Transverse colon (tissue), 4 donors: ENCODE measurements at regions not wholly inside any gene's neighbourhood (a gene's known extent, or its start where the extent isn't known, plus 50 kb on each side); places are given as distances from the start of the nearest gene placed in this dataset.

Experiments
- DNase-seq: peaks from one replicate; pipeline ENCODE4 v3.0.0-alpha.2; 2019
- H3K27ac ChIP-seq, 4 donors: fragments of 200-600 bp; sonication (generic); 2 replicates each; pipeline ENCODE4 v1.5.1; 2016 to 2018; ENCODE audit warnings: inconsistent platforms in 4 of 4
- H3K27me3 ChIP-seq: fragments of 200-600 bp; sonication (generic); 2 replicates; pipeline ENCODE4 v1.5.1; 2017; ENCODE audit warnings: inconsistent platforms
- H3K36me3 ChIP-seq, 4 donors: fragments of 200-600 bp; sonication (generic); 2 replicates each; pipeline ENCODE4 v1.5.1; 2017 to 2019; ENCODE audit warnings: inconsistent platforms in 4 of 4
- H3K4me1 ChIP-seq, 4 donors: fragments of 200-600 bp; sonication (generic); 2 replicates each; pipeline ENCODE4 v1.5.1; 2017 to 2020; ENCODE audit warnings: inconsistent platforms in 4 of 4
- H3K4me3 ChIP-seq, 4 donors: fragments of 200-600 bp; sonication (generic); 1 replicate in 1 of 4; 2 replicates in 3 of 4; pipeline versions ENCODE4 v1.5.1 to v1.6.1; 2017 to 2019; ENCODE audit warnings: inconsistent platforms in 4 of 4
- H3K9me3 ChIP-seq, 2 donors: fragments of 200-600 bp; sonication (generic); 2 replicates each; pipeline ENCODE4 v1.5.1; 2017 to 2019; ENCODE audit warnings: inconsistent platforms in 2 of 2
- EP300 ChIP-seq: sonication (generic); formaldehyde crosslinking; IDR thresholded peaks from one replicate; pipeline ENCODE4 v1.6.1; 2017; ENCODE audit warnings: antibody characterized with exemption, low read depth
- POLR2A ChIP-seq: fragments of 450-650 bp; IDR thresholded peaks from one replicate; pipeline ENCODE4 v1.6.1; 2016; ENCODE audit warnings: antibody characterized with exemption, mild to moderate bottlenecking, moderate library complexity
- POLR2AphosphoS5 ChIP-seq, 3 donors: sonication (generic); formaldehyde crosslinking; IDR thresholded peaks; one replicate each; pipeline ENCODE4 v1.6.1; 2016; ENCODE audit warnings: antibody characterized with exemption in 3 of 3
- WGBS, 2 donors: methylation state at CpG; one replicate each; pipeline ENCODE4 v1.1.5; 2018; ENCODE audit warnings: low coverage in 1 of 2; 5-methylcytosine and 5-hydroxymethylcytosine counted together
- in situ Hi-C, 4 donors: fragments of 200-750 bp; cut with MboI; loops; one replicate each; pipeline versions ENCODE4 v1.15.0 to v1.15.1; 2017; ENCODE audit warnings: low sequenced_read_pairs in 3 of 4, low pct_ligation_motif_present in 1 of 4, low pct_unique_long_range_greater_than_20kb in 1 of 4
- intact Hi-C: fragments of 100-400 bp; cut with DNase I; formaldehyde crosslinking; loops from one replicate; pipeline ENCODE4 v1.15.1; 2023; ENCODE audit warnings: low total_unique reads
- TF ChIP-seq, protein P1 (sequence below), 5 experiments: fragments of 200-600 bp in 3 of 5; fragments of 450-650 bp in 2 of 5; sonication (generic) in 3 of 5; IDR thresholded peaks; 1 replicate in 2 of 5; 2 replicates in 3 of 5; pipeline ENCODE4 v1.5.1; 2016 to 2017; ENCODE audit warnings: antibody characterized with exemption in 5 of 5, inconsistent platforms in 3 of 5, mild to moderate bottlenecking in 2 of 5, moderate library complexity in 1 of 5

DNA sequence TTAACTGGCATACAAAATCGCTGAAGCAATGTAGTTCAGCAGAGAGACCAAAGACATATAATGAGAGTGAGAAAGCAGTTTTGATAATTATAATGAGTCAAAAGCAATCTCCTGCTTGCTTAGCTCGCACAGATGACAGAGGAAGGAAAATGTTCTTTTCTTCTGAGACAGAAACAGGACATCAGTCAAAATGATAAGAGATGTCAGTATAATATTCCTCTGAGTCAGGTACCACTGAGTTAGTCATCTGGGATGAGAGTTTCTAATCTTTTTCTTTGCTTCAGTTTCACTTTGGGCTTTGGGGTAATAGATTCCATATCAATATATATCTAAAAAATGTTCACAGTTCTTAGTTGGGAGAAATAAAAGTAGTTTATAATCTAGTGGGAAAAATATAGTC lies 387.2 kb downstream of the PCDH7 start:
- in situ Hi-C loops = no loop called here
- 50 to 81% methylated on average over 1 to 2 of the region's 2 CpGs for WGBS, 2 donors

DNA sequence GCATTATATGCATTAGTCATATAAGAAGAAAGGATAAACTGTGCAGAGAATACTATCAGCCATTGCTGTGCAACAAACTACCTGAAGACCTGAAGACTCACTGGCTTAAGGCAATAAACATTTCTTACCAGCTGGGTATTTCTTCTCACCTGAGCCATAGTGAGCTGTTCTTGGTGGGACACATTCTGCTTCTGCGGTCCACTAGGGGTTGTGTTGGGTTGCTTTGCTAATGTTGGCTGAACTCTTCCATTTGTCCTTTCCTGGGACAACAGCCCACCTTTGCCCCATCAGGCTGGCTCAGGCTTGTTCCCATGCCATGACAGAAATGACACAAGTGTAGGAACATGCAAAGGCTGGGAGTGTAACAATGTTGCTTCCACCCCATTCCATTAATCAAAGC lies 388.6 kb downstream of the PCDH7 start:
- in situ Hi-C loops = no loop called here
- Histone ChIP-seq H3K4me1 (no peaks in the 10 kb centered on the region), H3K36me3 (no peaks in the 10 kb centered on the region), H3K27ac (no peak overlapping the region), H3K4me3 (no peak overlapping the region), H3K27me3 (no peaks in the 10 kb centered on the region), H3K9me3 (no peaks in the 10 kb centered on the region)
- intact Hi-C loops = no loop called here
- DNase-seq = no peak
- TF ChIP-seq POLR2A (no peak), EP300 (no peak)
- TF ChIP-seq, protein P1, sequence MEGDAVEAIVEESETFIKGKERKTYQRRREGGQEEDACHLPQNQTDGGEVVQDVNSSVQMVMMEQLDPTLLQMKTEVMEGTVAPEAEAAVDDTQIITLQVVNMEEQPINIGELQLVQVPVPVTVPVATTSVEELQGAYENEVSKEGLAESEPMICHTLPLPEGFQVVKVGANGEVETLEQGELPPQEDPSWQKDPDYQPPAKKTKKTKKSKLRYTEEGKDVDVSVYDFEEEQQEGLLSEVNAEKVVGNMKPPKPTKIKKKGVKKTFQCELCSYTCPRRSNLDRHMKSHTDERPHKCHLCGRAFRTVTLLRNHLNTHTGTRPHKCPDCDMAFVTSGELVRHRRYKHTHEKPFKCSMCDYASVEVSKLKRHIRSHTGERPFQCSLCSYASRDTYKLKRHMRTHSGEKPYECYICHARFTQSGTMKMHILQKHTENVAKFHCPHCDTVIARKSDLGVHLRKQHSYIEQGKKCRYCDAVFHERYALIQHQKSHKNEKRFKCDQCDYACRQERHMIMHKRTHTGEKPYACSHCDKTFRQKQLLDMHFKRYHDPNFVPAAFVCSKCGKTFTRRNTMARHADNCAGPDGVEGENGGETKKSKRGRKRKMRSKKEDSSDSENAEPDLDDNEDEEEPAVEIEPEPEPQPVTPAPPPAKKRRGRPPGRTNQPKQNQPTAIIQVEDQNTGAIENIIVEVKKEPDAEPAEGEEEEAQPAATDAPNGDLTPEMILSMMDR (IDR thresholded peaks at IDR 0.05) = no peak
- 100% methylated on average over 1 of the region's 1 CpG for WGBS, 2 donors

More for the DNA sequence above, 387.2 kb downstream of the PCDH7 start:
- intact Hi-C loops = no loop called here
- Histone ChIP-seq H3K4me1 (no peaks in the 10 kb centered on the region), H3K4me3 (no peak overlapping the region), H3K27me3 (no peaks in the 10 kb centered on the region), H3K9me3 (no peaks in the 10 kb centered on the region), H3K27ac (no peak overlapping the region), H3K36me3 (no peaks in the 10 kb centered on the region)
- TF ChIP-seq POLR2AphosphoS5 (IDR thresholded peaks at IDR 0.05) = no peak
- TF ChIP-seq, protein P1 (IDR thresholded peaks at IDR 0.05) = no peak
- no peak for TF ChIP-seq POLR2A
- no peak for TF ChIP-seq EP300
- DNase-seq = no peak

DNA sequence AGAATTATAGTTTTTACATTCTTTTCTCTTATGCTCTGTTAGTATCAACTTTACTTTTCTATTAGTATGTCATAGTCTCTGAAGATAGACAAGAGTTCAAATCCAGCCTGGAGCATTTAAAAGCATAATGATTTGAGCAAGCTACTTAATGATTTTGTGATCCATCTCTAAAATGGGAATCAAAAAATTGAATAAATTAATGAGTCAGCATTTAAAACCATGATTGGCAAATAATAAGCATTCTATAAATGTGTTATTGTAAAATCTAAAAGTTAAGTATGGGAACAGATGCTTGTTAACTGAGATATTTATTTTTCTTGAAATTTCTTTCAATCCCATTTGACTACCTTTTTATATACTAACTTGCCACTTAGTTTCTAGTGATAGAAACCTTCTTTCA lies 391.6 kb downstream of the PCDH7 start:
- no peak overlapping the region for H3K27ac ChIP-seq
- TF ChIP-seq POLR2AphosphoS5 (IDR thresholded peaks at IDR 0.05) = no peak
- no peak for TF ChIP-seq POLR2A
- TF ChIP-seq, protein P1 (IDR thresholded peaks at IDR 0.05) = no peak
- TF ChIP-seq EP300 = no peak

DNA sequence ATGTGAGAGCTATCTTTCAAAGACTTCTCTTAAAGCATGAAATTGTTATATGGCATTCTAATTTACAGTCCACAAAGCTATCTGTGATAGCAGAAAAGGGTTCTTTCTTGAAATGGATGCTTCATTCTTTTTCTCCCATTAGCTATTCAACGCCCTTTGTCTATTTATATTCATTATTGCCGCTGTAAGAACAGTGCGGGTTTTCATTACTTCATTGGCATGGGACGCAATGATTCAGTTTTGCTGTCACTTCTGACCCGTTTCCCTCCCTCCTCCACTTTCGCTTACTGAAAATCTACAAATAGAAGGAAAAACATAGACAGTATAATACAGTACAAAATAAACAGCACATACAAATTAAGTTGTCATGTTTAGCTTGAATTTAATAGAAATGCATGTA lies 394.6 kb downstream of the PCDH7 start:
- in situ Hi-C loops = no loop called here
- Histone ChIP-seq H3K27me3 (no peaks in the 10 kb centered on the region), H3K9me3 (no peaks in the 10 kb centered on the region), H3K36me3 (no peaks in the 10 kb centered on the region), H3K4me1 (no peaks in the 10 kb centered on the region), H3K4me3 (no peak overlapping the region), H3K27ac (no peak overlapping the region)
- no peak for DNase-seq
- TF ChIP-seq, protein P1 (IDR thresholded peaks at IDR 0.05) = no peak
- TF ChIP-seq EP300 (no peak), POLR2A (no peak), POLR2AphosphoS5 (IDR thresholded peaks at IDR 0.05) (no peak)
- intact Hi-C loops = no loop called here
- WGBS, 2 donors = 85 to 92% methylated on average over 6 of the region's 6 CpGs

More for the DNA sequence above, 391.6 kb downstream of the PCDH7 start:
- no peaks in the 10 kb centered on the region for H3K36me3 ChIP-seq
- no peaks in the 10 kb centered on the region for H3K4me1 ChIP-seq
- intact Hi-C loops = no loop called here
- in situ Hi-C loops = no loop called here
- no peak for DNase-seq
- H3K27me3 ChIP-seq = no peaks in the 10 kb centered on the region
- no peak overlapping the region for H3K4me3 ChIP-seq
- no peaks in the 10 kb centered on the region for H3K9me3 ChIP-seq
